Liver (tissue), 3 donors: ENCODE measurements at regions not wholly inside any gene's neighbourhood (a gene's known extent, or its start where the extent isn't known, plus 50 kb on each side); places are given as distances from the start of the nearest gene placed in this dataset.

Source experiments
- JUND ChIP-seq, 2 donors: IDR thresholded peaks; 2 replicates each; pipeline ENCODE4 v1.6.1; 2016; ENCODE audit warnings: antibody characterized with exemption in 2 of 2
- TF ChIP-seq, protein P1 (sequence below): fragments of 150-350 bp; IDR thresholded peaks from 2 replicates; pipeline ENCODE4 v1.5.1; 2017; ENCODE audit warnings: improper control_type of control experiment, low read depth, low read length; ENCODE audit not compliant: missing input control
- TF ChIP-seq, protein P2 (sequence below): IDR thresholded peaks from 2 replicates; pipeline ENCODE4 v1.6.1; 2016; ENCODE audit warnings: antibody characterized with exemption, mild to moderate bottlenecking
- donor health status: healthy.
- donor health status: healthy.

DNA sequence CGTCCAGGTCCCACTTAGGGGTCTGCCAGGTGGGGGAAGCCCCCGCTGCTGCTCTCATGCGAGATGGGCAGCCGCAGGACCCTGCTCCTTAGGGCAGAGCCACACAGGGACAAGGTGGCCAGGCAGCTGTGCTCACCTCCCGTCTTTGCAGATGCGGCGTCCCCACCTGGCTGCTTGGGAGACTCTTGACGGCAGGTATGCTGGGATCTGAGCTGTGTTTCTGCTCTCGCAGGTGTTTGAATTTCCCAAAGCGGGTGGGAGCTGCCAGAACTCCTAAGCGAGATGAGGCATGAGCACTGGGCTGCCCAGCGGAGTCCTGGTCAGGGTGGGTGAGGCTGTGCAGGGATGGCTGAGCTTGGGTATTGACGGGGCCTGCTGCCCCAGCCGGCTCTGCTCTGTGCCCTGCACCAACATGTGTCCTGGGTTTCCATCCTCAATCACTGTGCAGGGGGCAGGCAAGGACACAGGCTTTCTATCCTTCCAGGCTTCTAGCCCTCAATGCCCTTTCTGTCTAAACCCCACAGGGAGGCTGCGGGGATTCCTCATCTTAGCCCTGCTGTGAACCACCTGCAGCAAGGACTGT, 151.4 kb downstream of the ICE1 start:
- TF ChIP-seq, protein P1, sequence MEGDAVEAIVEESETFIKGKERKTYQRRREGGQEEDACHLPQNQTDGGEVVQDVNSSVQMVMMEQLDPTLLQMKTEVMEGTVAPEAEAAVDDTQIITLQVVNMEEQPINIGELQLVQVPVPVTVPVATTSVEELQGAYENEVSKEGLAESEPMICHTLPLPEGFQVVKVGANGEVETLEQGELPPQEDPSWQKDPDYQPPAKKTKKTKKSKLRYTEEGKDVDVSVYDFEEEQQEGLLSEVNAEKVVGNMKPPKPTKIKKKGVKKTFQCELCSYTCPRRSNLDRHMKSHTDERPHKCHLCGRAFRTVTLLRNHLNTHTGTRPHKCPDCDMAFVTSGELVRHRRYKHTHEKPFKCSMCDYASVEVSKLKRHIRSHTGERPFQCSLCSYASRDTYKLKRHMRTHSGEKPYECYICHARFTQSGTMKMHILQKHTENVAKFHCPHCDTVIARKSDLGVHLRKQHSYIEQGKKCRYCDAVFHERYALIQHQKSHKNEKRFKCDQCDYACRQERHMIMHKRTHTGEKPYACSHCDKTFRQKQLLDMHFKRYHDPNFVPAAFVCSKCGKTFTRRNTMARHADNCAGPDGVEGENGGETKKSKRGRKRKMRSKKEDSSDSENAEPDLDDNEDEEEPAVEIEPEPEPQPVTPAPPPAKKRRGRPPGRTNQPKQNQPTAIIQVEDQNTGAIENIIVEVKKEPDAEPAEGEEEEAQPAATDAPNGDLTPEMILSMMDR = no peak
- TF ChIP-seq JUND (IDR thresholded peaks at IDR 0.05) = no peak
- TF ChIP-seq, protein P2, sequence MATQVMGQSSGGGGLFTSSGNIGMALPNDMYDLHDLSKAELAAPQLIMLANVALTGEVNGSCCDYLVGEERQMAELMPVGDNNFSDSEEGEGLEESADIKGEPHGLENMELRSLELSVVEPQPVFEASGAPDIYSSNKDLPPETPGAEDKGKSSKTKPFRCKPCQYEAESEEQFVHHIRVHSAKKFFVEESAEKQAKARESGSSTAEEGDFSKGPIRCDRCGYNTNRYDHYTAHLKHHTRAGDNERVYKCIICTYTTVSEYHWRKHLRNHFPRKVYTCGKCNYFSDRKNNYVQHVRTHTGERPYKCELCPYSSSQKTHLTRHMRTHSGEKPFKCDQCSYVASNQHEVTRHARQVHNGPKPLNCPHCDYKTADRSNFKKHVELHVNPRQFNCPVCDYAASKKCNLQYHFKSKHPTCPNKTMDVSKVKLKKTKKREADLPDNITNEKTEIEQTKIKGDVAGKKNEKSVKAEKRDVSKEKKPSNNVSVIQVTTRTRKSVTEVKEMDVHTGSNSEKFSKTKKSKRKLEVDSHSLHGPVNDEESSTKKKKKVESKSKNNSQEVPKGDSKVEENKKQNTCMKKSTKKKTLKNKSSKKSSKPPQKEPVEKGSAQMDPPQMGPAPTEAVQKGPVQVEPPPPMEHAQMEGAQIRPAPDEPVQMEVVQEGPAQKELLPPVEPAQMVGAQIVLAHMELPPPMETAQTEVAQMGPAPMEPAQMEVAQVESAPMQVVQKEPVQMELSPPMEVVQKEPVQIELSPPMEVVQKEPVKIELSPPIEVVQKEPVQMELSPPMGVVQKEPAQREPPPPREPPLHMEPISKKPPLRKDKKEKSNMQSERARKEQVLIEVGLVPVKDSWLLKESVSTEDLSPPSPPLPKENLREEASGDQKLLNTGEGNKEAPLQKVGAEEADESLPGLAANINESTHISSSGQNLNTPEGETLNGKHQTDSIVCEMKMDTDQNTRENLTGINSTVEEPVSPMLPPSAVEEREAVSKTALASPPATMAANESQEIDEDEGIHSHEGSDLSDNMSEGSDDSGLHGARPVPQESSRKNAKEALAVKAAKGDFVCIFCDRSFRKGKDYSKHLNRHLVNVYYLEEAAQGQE = no peak
